Ovary (tissue), 7 donors: ENCODE measurements at regions not wholly inside any gene's neighbourhood (a gene's known extent, or its start where the extent isn't known, plus 50 kb on each side); places are given as distances from the start of the nearest gene placed in this dataset.
"Not testable (repeated sequence)": the region's sequence is repeated elsewhere in the genome, so short reads cannot be mapped to it uniquely, and the experiment has no call there.

Experiments used
- DNase-seq, 5 donors: peaks; one replicate each; pipeline ENCODE4 v3.0.0-alpha.2; 2019 to 2020
- H3K27ac ChIP-seq, 2 donors: fragments of 200-600 bp; one replicate each; pipeline versions ENCODE4 v1.5.1 to v1.8.0; 2019 to 2022
- H3K27me3 ChIP-seq: fragments of 200-600 bp; one replicate; pipeline ENCODE4 v1.8.0; 2022
- H3K36me3 ChIP-seq: fragments of 200-600 bp; sonication (generic); one replicate; pipeline ENCODE4 v1.5.1; 2019
- H3K4me1 ChIP-seq: one replicate; pipeline ENCODE4 v1.8.1; 2013; ENCODE audit warnings: mild to moderate bottlenecking, moderate library complexity; ENCODE audit not compliant: insufficient read depth
- H3K4me3 ChIP-seq: fragments of 200-600 bp; sonication (generic); one replicate; pipeline ENCODE4 v1.5.1; 2017
- H3K9me3 ChIP-seq, 2 donors: fragments of 200-600 bp in 1 of 2; sonication (generic) in 1 of 2; one replicate each; pipeline versions ENCODE4 v1.5.1 to v1.8.1; 2013 to 2019; ENCODE audit warnings: mild to moderate bottlenecking in 1 of 2, moderate library complexity in 1 of 2
- EP300 ChIP-seq: sonication (generic); formaldehyde crosslinking; IDR thresholded peaks from one replicate; pipeline ENCODE4 v1.6.1; 2017; ENCODE audit warnings: antibody characterized with exemption
- POLR2A ChIP-seq: fragments of 450-650 bp; IDR thresholded peaks from one replicate; pipeline ENCODE4 v1.6.1; 2017; ENCODE audit warnings: antibody characterized with exemption, mild to moderate bottlenecking, moderate library complexity
- WGBS, 3 donors: extraction: QIAGEN DNeasy Blood & Tissue Kit in 1 of 3; methylation state at CpG; one replicate each; pipeline versions ENCODE4 v1.1.5 to v1.1.7; 2013 to 2017; 5-methylcytosine and 5-hydroxymethylcytosine counted together
- intact Hi-C, 4 donors: fragments of 100-400 bp; cut with DNase I; formaldehyde crosslinking; loops; one replicate each; pipeline versions ENCODE4 v1.11.0 to v1.15.1; 2022 to 2023
- TF ChIP-seq, protein P1 (sequence below), 3 donors: fragments of 450-650 bp in 2 of 3; fragments of 200-600 bp in 1 of 3; IDR thresholded peaks; one replicate each; pipeline versions ENCODE4 v1.5.1 to v1.8.0; 2016 to 2022; ENCODE audit warnings: antibody characterized with exemption in 3 of 3, mild to moderate bottlenecking in 1 of 3
- donor health status: DM: no; HTN: no; CAD: no; lungs with moderate emphysema.
- donor health status: DM: no; HTN: no; CAD: no.
- donor health status: Bipolar disorder and iron deficiency.
- donor health status: DM: no; HTN: no; CAD: no.
- donor health status: DM: yes; HTN: yes; CAD: no.

DNA sequence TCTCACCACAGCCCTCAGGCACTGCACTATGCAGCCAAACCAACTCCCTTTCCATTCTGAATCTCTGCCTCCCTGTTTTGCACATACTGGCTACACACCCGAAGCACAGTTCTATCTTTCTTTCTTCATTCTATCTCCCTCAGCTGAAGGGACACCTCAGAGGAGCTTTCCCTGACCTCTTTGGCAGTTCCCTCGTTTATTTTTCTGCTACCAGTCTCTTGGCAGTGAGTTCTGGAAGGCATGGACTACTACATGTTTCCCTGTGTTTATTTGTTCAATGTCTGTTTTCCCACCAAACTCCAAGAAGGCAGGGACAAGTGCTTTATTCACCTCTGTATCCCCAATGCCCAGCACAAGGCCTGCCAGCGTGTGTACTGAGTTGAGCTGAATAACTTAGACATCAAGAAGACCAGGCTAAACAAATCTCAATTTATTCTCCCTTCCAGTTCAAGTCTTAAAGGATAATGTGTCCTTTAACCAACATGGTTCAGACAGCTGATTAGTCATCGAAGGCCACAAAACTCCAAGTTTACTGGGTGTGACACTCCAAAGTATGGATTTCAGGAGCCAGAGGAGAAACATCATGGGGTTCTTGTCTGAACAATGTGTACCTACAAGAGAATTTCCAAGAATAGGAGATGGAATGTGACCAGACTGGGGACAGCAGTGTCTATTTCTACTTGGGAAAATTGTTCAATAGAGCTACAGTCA lies 260.1 kb upstream of the CTNNB1 start:
- Histone ChIP-seq H3K36me3 (no peaks in the 10 kb centered on the region), H3K4me1 (peaks cover 2% of the 10 kb centered on the region), H3K4me3 (no peak overlapping the region), H3K27me3 (no peaks in the 10 kb centered on the region), H3K27ac (no peak overlapping the region), H3K9me3 (no peaks in the 10 kb centered on the region)
- WGBS, 3 donors, result 46 to 51% (median 49%) methylated on average over 4 of the region's 4 CpGs
- no peak for TF ChIP-seq POLR2A
- TF ChIP-seq, protein P1, sequence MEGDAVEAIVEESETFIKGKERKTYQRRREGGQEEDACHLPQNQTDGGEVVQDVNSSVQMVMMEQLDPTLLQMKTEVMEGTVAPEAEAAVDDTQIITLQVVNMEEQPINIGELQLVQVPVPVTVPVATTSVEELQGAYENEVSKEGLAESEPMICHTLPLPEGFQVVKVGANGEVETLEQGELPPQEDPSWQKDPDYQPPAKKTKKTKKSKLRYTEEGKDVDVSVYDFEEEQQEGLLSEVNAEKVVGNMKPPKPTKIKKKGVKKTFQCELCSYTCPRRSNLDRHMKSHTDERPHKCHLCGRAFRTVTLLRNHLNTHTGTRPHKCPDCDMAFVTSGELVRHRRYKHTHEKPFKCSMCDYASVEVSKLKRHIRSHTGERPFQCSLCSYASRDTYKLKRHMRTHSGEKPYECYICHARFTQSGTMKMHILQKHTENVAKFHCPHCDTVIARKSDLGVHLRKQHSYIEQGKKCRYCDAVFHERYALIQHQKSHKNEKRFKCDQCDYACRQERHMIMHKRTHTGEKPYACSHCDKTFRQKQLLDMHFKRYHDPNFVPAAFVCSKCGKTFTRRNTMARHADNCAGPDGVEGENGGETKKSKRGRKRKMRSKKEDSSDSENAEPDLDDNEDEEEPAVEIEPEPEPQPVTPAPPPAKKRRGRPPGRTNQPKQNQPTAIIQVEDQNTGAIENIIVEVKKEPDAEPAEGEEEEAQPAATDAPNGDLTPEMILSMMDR (IDR thresholded peaks at IDR 0.05), result no peak
- DNase-seq, result no peak
- intact Hi-C loops, result no loop called here

DNA sequence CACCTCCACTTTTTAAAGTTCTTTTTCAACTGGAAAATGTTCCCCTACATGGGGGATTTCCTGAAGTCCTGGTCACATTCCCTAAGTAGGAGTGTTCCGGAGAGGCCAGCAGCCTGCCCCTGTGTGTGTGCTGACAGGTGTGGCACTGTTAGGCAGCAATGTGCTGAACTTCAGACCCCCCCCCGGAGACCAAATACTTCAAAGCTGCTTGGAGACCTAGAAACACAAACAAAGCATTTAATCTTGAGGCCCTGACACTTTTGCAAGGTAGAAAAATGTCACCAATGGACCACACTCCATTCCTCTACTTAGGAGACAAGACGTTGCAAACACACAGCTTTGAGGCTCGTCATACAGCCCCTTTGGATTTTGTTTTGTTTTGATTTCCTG lies 259.6 kb upstream of the CTNNB1 start:
- no peak for TF ChIP-seq EP300
- TF ChIP-seq POLR2A, result no peak
- TF ChIP-seq, protein P1 (IDR thresholded peaks at IDR 0.05), result no peak
- no peak for DNase-seq
- H3K27me3 ChIP-seq, result no peaks in the 10 kb centered on the region
- WGBS, 3 donors, result 59 to 68% (median 59%) methylated on average over 4 of the region's 4 CpGs
- peaks cover 2% of the 10 kb centered on the region for H3K4me1 ChIP-seq
- no peaks in the 10 kb centered on the region for H3K36me3 ChIP-seq
- no peak overlapping the region for H3K4me3 ChIP-seq
- no peak overlapping the region for H3K27ac ChIP-seq
- H3K9me3 ChIP-seq, result no peaks in the 10 kb centered on the region
- intact Hi-C loops, result no loop called here

DNA sequence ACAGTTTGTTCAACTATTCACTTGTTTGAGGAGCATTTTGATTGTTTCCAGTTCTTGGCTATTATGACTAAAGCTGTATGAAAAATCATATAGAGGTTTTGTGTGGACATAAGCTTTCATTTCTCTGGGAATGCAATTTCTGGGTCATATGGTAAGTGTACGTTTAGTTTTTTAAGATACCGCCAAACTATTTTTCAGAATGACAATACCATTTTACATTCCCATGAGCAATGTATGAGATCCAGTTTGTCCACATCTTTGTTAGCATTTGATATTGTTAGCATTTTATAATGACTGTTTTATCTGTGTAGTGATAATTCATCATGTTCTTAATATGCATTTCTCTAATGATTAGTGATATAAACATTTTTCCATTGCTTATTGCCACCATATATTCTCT lies 258.7 kb upstream of the CTNNB1 start:
- 88 to 94% (median 92%) methylated on average over 2 of the region's 2 CpGs for WGBS, 3 donors
- intact Hi-C loops, result no loop called here
- H3K4me1 ChIP-seq, result peaks cover 2% of the 10 kb centered on the region
- no peak for DNase-seq
- H3K36me3 ChIP-seq, result no peaks in the 10 kb centered on the region
- H3K27ac ChIP-seq, result no peak overlapping the region
- H3K27me3 ChIP-seq, result no peaks in the 10 kb centered on the region
- H3K9me3 ChIP-seq, result no peaks in the 10 kb centered on the region
- no peak for TF ChIP-seq POLR2A
- TF ChIP-seq EP300, result no peak
- TF ChIP-seq, protein P1 (IDR thresholded peaks at IDR 0.05), result no peak
- H3K4me3 ChIP-seq, result no peak overlapping the region

DNA sequence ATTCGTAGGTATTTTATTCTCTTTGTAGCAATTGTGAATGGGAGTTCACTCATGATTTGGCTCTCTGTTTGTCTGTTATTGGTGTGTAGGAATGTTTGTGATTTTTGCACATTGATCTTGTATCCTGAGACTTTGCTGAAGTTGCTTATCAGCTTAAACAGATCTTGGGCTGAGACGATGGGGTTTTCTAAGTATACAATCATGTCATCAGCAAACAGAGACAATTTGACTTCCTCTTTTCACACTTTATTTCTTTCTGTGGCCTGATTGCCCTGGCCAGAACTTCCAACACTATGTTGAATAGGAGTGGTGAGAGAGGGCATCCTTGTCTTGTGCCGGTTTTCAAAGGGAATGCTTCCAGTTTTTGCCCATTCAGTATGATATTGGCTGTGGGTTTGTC lies 252.3 kb upstream of the CTNNB1 start:
- DNase-seq, H3K27me3 ChIP-seq, intact Hi-C loops, H3K4me3 ChIP-seq, H3K36me3 ChIP-seq, H3K4me1 ChIP-seq, H3K9me3 ChIP-seq, H3K27ac ChIP-seq: not testable (repeated sequence)
- WGBS, 3 donors, result 93 to 97% (median 94%) methylated on average over 3 of the region's 3 CpGs

DNA sequence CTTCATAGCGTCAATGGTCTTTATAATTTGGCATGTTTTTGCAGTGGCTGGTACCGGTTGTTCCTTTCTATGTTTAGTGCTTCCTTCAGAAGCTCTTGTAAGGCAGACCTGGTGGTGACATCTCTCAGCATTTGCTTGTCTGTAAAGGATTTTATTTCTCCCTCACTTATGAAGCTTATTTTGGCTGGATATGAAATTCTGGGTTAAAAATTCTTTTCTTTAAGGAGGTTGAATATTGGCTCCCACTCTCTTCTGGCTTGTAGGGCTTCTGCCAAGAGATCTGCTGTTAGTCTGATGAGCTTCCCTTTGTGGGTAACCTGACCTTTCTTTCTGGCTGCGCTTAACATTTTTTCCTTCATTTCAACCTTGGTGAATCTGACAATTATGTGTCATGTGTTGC lies 250.0 kb upstream of the CTNNB1 start:
- DNase-seq, H3K4me1 ChIP-seq, H3K27me3 ChIP-seq, H3K9me3 ChIP-seq, H3K27ac ChIP-seq, H3K4me3 ChIP-seq, intact Hi-C loops, H3K36me3 ChIP-seq: not testable (repeated sequence)
- WGBS, 3 donors, result 69 to 83% (median 76%) methylated on average over 3 of the region's 3 CpGs
